ENCODE measurements at regions not wholly inside any gene's neighbourhood (a gene's known extent, or its start where the extent isn't known, plus 50 kb on each side); places are given as distances from the start of the nearest gene placed in this dataset.

DNA sequence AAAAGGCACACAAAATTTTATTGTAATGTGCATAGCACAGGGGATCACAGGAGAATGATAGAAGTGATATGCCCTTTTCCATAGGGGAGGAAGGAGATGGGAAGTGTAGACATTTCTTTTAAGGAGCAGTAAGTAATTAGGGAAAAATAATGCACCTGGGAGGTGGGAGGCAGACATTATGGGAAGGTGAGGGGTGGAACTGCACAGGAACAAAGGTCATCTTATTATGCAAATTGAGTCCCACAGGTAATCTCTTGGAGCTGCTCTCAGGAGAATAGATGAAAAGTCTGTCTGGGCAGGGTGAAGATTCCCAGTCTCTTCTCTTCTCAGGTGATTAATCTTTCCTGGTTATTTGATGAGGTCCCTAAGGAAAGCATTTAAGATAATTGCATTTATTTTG, 331.5 kb downstream of the ENC1 start:
- DNase-seq = no peak

DNA sequence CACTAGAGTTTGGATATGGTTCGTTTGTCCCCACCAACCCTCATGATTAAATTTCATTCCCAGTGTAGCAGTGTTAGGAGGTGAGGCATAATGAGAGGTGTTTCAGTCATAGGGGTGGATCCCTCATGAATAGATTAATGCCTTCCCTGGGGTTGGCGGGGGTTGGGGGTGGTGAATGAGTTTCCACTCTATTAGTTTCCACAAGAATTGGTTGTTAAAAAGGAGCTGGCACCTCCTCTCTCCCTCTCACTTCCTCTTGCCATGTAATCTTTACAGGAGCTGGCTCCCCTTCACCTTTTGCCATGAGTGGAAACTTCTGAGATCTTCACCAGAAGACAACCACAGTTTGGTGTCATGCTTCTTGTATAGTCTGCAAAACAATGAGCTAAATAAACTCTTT, 333.7 kb downstream of the ENC1 start:
- no peak for DNase-seq

DNA sequence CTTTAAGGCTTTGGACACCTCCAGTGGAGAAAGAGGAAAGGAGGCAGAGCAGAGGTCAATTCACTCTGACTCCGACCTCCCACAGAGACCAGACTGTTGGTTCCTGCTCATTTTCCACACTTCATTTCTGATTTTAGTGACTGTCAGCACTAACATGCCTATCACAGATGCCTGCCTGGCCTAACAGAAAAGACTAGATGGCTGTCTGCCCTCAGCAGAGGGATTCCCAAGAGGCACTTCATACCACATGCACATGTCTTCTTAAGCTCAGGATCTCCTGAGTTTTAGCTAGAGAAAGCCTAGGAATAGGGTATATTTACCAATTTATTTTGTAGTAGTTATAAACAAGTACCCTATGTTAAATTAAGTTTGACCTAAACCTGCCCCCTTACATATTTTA, 336.0 kb downstream of the ENC1 start:
- DNase-seq = no peak

DNA sequence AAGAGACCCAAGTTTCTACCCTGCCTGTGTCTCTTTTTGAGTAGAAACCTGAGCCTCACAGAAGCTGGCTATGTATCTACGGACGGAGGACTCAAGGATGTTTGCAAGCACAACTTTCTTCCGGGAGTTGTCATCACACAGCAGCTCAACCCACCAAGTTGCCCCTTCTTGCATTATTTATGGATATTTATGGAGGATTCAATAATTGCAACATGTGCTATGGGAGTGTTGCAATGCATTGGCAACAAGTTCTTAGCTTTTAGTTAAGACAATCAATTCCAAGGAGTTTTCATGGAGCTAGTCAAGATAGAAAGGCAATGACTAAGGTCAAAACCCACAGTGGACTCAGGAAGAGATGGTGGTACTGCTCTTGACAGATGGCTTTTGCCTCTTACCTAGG, 336.9 kb downstream of the ENC1 start:
- DNase-seq = no peak

DNA sequence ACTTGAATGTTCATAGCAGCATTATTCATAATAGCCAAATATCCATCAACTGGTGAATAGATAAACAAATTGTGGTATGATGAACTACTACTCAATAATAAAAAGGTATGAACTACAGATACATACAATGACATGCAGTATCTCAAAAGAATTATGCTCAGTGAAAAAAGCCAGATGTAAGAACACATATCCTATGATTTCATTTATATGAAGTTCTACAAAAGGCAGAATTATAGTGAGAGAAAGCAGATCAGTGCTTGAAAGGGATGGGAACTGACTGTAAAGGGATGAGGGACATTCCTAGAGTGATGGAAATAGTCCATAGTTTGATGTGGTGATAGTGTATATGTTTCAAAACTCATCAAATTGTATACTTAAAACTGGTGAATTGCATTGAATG, 339.0 kb downstream of the ENC1 start:
- no peak for DNase-seq

DNA sequence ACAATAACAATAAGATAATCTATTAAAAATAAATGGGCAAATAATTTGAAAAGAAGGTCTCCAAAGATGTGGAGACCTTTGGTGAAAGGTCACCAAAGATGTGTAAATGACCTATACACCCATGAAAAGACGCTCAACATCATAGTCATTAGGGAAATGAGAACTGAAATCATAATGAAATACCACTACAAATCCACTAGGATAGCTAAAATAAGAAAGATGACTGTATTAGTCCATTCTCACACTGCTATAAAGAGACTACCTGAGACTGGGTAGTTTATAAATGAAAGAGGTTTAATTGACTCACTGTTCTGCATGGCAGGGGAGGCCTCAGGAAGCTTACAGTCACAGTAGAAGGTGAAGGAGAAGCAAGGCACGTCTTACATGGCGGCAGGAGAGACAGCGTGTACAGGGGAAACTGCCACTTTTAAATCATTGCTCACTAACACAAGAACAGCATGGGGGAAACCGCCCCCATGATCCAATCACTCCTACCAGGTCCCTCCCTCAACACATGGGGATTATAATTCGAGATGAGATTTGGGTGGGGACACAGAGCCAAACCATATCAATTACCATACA, 339.6 kb downstream of the ENC1 start:
- no peak for DNase-seq

DNA sequence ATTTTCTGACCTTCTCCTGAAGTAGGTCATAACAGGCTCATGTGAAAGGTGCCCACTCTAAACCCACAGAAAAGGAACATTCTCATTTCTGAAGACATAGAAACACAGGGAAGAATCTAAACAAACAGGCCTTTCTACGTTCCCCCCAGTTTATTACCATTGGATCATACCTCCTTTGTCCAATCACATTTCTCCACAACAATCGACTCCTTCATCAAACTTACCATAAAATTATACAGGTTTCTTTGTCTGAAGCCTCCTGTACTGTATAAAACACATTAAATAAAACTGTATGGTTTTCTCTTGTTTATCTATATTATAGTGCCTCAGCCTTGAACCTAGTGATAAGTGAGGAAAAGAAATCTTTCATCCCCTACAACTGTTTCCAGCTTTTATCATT, 340.7 kb downstream of the ENC1 start:
- DNase-seq = no peak

DNA sequence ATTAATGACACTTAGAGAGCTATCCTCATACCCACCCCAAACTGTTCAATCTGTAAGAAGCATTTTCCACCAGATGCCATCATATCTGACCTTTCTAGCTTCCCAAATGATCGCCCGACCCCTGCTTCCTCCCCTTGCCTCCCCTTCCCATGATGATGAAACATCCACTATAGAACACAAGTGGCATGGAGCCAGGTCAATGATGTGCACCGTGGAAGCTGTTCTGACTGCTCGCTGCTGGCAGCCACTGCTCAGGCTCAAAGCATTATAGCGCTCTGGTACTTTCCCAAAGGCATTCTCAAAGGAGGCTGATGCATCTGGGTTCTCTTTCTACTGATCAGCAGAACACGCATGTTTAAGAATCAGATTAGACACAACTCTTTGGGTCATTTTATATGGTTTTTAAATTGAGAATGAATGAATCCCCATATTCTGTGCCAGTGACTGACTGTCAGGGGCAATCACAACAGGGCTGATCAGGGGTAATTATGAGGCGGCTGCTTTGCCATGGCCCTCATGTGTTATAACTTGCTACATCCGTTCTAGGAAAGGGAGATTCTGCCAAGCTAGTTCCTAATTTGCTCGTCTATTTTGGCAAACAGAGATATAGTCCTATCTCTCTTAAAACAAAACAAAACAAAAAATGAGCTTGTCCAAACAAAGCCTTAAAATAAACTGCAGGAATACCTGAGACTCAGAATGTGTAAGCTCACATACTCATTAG, 343.7 kb downstream of the ENC1 start:
- peak; percentile 80 for DNase-seq

DNA sequence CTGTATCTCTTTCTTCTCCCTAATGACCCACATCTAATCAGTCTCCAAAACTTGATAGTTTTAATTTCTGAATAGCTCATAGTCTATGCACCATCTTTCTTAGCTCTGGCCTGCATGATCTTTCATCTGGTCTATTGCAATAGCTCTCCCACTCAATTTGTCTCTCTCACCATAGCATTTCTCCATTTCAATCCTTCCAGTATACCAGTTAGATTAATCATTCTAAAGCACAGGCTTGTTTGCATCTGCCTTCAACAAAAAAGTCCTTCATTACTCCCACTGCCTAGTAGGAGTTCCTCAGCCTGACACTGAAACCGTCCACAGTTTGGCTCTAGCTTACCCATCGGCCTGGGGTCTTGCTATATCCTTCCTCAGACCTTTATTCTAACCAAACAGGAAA, 344.9 kb downstream of the ENC1 start:
- DNase-seq = no peak

DNA sequence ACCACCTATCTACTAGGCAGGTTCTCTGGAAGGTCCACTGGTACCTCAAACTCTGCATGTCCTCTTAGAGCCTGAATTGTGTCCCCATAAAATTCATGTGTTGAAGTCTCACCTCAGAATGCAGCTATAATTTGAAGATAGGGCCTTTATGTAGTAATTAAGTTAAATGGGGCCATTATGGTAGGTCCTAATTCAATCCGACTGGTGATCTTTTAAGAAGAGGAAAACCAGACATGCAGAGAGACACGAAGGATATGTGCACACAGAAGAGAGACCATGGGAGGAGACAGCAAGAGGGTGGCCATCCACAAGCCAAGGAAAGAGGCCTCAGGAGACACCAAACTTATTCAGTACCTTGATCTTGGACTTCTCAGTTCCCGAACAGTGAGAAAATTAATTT, 345.4 kb downstream of the ENC1 start:
- DNase-seq = no peak

DNA sequence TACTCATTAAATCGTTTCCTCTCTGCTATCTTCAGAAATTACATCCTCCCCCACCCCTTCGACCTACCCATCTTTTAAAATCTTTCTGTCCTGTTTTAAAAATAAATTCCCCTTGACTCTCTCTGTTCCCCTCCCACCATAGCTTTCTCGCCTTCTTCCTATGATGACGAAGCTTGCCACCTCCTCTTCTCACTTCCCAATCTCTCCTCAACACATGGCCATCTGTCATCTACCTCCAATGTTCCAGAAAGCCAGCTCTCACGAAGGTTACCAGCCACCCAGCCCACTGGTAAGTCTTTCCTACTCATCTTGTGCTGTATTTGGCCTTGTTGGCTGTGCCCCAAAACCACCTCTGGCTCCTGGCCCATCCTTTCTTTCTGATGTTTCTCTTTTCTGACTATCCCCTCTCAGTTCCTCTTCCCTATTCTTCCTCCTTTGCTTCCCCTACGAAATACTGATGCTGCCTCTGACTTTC, 346.3 kb downstream of the ENC1 start:
- DNase-seq = peak; percentile 75

DNA sequence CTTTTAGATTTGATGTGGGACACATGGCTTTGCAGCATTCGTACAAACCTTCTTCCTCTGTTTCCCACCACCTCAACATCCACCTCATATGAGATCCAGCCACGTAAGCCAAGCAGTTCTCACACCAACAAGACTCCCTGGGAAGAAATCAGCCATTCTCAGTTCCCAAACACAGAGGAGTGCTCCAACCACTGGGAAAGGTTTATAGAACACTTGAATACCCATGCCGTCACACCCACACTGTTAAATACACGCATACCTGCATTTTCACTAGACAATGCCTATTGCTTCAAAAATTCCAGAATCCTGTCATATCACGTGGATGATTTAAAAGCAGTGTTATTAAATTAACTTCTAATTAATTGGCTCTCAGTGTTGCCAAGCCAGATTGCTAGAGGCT, 347.3 kb downstream of the ENC1 start:
- DNase-seq = no peak

DNA sequence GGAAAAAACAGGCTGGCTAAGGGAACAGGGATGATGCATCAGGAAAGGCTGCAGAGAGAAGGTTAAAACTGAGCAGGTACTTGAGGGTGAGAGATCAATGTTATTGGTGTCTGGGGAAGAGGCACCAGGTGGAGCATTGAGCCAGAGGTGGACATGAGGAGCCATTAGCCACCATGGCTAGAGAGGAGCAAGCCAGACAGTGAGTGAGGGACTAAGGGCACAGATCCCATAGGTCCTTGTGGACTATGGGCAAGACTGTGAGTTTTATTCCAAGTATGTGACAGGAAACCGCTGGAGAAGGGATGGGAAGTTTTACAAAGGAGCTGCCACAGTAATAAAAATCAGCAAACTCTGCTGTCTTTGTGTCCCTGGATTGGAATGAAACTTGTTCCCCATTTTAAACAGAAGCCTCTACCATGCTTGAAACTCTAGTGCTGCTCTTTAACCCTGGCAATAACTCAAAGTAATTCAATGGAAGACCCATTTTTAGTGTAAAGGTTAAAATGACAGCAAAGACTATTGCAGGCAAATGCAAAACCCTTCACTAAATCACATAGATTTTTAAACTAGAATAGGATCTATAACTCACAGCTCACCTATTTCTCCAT, 349.8 kb downstream of the ENC1 start:
- no peak for DNase-seq

DNA sequence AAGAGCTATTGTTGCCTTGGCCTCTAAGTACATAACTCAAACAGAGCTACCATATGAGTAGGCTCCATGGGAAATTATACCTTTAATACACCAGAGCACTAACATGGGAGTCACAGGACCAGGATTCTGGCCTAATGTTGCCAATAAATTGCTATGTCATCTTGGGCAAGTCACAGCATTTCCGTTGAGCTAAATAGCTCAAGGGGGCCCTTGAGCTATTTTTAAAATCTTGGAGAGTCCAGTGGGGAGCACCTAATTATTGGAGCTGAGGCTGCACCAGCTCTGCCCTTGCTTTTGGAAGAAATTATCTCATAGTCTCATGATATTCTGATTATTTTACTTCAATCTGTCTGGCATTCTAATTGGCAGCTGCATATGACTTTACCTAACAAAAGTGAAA, 350.8 kb downstream of the ENC1 start:
- no peak for DNase-seq

DNA sequence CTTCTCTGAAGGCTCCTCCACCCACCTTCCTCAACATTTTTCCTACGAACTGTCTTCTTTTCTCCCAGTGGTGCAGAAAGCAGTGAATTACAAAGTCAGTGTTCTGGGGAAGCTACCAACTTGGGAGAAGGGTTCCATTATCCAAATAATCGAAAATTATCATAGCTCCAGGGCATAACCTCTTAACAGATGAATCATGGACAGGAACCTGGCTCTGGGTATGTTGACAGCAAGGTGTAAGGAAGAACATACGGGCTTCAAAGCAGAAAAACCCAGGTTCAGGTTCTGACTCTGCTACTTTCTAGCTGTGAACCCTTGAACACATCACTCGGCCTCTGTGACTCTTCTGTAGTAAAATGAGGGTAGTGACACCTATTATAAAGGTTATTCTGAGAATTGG, 351.3 kb downstream of the ENC1 start:
- DNase-seq = no peak

DNA sequence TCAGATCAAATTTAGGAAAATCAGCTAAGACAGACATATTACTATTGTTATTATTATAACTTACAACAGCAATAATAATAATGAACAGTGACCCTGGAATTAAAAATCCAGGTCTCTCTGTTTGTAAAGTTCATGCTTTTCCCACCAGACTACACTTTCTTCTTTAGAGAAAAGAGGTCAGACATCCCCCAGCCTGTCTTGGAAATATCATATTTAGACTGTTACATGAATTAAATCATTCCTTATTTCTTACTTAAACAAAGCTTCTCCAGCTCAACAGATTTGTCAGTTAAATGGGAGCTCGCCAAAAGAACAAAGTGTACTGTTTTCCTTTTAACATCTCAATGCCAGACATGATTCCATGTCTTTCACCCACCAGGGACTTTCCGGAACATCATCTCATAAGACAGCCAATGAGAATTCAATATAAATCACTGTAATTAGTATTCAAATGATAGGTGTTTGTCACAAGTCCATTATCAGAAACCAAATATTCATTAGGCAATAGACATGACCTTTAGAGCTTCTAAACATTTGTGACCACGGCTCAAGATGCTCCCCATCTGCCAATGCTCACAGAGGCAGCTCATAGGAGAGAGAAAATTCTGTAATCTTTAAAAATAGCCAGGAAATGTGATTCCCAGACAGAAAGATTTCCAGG, 351.9 kb downstream of the ENC1 start:
- peak; percentile 51 for DNase-seq

DNA sequence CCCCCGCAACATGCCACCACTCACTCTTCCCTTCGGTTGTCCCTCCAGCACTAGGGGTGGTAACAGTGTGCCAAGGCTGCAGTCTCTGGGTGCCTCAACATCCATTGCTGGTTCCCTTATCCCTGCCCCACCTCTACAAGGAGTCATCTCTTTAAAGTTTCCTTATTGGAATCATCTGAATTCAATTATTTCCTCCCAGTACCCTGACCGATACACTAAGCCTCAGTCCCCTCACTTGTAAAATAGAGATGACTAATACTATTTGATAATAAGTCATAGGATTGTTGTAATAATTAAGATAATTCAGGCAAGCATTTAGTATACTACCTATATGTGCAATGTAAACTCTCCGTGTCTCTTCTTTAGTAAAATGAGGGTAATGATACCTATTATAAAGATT, 352.5 kb downstream of the ENC1 start:
- no peak for DNase-seq

DNA sequence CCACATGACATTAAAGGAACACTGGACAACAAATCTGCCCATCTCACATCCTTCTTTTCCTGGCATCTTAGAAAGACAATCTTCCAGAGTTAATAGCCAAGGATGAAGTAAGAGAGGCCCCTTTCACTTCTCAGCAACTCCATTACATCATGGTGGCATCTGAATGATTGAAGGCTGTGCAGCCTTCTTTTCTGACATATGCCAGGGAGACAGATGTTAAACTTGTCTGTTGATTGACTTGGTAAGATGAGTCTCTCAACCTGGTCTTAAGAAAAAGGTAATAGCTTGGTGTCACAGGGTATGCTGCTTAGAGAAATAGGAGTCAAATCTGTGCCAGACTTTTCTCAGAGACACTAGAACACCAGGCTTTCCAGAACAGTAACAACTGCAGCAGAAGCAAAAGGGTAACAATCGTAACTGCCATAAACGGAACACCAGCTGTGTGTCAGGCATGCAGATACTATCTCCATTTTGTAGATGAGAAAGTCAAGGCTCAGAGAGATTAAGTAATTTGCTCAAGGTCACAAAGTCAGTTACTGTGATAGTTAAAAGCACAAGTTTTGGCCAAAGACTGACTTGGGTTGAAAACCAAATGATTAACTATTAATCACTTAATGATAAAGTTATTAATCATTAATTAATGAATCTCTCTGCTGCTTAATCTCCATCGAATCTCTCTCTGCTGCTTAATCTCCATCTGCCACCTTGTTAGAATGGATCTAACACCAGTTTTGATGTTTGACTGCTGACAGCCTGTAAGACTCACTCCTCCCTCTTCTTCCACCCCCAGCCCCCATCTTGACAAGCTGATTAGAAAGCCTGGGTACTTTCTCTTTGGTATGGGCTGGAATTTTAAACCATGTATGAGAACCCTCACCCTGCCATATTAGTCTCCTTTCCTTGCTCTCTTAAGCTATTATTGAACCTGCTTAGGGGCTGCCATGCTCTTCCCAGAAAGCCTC, 353.5 kb downstream of the ENC1 start:
- DNase-seq = no peak

DNA sequence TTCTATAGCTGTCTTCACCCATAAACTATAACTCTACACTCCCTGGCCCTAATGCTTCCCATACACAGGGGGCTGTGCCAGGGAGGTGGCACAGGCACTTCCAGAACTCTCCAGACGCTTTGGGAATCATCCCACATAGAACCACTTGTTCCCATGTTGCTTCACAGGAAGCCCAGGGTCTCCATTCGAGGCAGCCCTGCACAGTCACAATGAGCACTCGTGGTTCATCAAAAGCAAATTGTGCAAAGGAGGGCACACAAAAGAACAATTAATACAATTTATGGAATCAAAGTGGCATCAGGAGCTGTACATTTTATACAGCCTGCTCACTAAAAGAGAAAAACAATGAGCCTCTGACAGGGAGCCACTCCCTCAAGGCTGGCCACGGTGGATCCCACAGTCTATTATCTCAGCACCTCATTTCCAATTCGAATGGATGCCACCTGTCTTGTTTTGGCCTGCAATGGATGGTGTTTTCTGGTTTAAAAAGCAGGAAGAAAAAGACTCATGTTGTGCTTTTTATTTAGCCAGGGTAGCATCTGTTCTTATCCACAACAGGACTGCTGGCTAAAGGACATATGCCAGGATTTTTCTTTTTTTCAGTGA, 354.8 kb downstream of the ENC1 start:
- peak; percentile 87 for DNase-seq

DNA sequence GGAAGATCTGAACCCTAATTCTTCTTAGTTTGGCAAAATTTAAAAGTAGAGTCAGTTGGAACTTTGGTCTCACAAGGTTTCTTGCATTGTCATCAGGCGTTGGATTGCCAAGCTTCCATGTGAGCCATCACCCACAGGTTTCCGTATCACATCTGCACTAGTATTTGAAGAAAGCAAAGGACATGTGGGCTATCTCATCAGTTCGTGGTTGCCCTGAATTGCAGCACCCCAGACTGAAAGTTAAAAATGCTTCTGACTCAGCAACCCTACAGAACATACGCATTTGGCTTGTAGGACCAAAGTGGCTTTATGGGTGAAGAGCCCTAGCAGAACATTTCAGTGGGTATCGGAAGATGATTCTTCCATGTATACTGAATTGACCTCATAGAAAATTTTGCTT, 358.0 kb downstream of the ENC1 start:
- DNase-seq = no peak

DNA sequence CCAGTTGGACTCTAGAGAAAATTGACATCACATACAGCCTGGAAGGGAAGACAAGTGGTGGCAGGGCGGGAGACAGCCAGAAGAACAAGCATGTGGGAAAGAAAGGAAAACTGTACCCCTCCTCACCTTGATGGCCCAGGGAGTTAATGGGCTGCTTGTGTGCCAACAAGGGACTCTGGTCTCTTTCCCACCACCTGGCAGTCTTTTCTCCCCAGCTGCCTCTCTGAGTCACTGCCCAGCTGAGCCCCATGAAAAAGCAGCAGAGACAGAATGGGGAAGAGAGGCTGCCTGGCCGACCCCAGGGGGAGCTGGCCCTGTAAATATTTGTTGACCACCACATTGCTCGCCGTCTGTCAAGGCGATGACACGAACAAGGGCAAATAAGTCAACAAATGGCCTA, 359.4 kb downstream of the ENC1 start:
- peak; percentile 90 for DNase-seq

DNA sequence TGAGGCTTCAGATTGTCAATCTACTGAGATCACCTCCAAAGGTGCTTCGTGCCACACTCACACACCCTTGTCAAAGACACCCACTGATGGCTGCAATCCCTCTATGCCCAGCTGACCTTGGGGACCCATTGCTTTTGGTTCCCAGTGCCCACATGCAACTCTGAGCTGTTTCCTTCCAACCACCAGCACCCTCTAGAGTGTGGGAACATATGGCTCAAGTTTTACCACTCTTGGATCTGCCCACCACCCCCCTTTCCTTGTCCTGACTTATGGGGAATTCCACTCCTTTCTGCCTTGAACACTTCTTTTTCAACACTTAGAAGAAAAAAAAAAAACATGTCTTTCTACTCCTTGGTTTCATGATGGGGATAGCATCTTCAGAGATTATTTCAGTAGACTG, 360.2 kb downstream of the ENC1 start:
- DNase-seq = no peak
